Left lung (tissue), 4 donors: ENCODE measurements at regions not wholly inside any gene's neighbourhood (a gene's known extent, or its start where the extent isn't known, plus 50 kb on each side); places are given as distances from the start of the nearest gene placed in this dataset.

Experiments
- ATAC-seq: fragments of 200-7000 bp; cut with Tn5 transposase; one replicate; pipeline ENCODE4 v1.9.1; 2020; ENCODE audit warnings: moderate library complexity
- DNase-seq, 4 donors: peaks; one replicate each; pipeline ENCODE4 v3.0.0-alpha.2; 2013 to 2020
- H3K27ac ChIP-seq, 2 donors: fragments of 200-600 bp; sonication (generic) in 1 of 2; one replicate each; pipeline versions ENCODE4 v1.5.0 to v1.8.0; 2020 to 2021
- H3K27me3 ChIP-seq, 2 donors: fragments of 200-600 bp; sonication (generic) in 1 of 2; one replicate each; pipeline versions ENCODE4 v1.5.0 to v1.8.0; 2020 to 2021
- H3K36me3 ChIP-seq, 2 donors: fragments of 200-600 bp; sonication (generic) in 1 of 2; one replicate each; pipeline versions ENCODE4 v1.5.0 to v1.8.0; 2020 to 2021
- H3K4me1 ChIP-seq, 2 donors: fragments of 200-600 bp; one replicate each; pipeline ENCODE4 v1.8.0; 2021
- H3K4me3 ChIP-seq, 2 donors: fragments of 200-600 bp; sonication (generic) in 1 of 2; one replicate each; pipeline versions ENCODE4 v1.5.0 to v1.8.0; 2020 to 2021; ENCODE audit warnings: mild to moderate bottlenecking in 1 of 2
- H3K9me3 ChIP-seq, 2 donors: fragments of 200-600 bp; sonication (generic) in 1 of 2; one replicate each; pipeline versions ENCODE4 v1.5.0 to v1.8.0; 2020 to 2021
- CTCF ChIP-seq, 2 donors: fragments of 200-600 bp; sonication (generic) in 1 of 2; IDR thresholded peaks; one replicate each; pipeline versions ENCODE4 v1.5.0 to v1.8.0; 2021; ENCODE audit warnings: antibody characterized with exemption in 2 of 2
- intact Hi-C, 2 donors: fragments of 100-400 bp; cut with DNase I; formaldehyde crosslinking; loops; one replicate each; pipeline versions ENCODE4 v1.11.2 to v1.14.2; 2022
- donor health status: DM: no; HTN: yes; CAD: no.
- donor health status: DM: no; HTN: no; CAD: no.

GRCh38 chr1:10903821-10904220, 107.4 kb upstream of the CASZ1 start:
- Histone ChIP-seq H3K9me3 (no peaks in the 10 kb centered on the region), H3K27me3 (peaks cover 0 to 22% of the 10 kb centered on the region in 2 donors), H3K4me3 (no peak overlapping the region), H3K4me1 (peaks cover 6 to 18% of the 10 kb centered on the region in 2 donors), H3K36me3 (no peaks in the 10 kb centered on the region), H3K27ac (no peak overlapping the region)
- intact Hi-C loops, result no loop called here
- no peak for TF ChIP-seq CTCF (IDR thresholded peaks at IDR 0.05)
- DNase-seq (no peak), ATAC-seq (no peak)

GRCh38 chr1:10904396-10905358, 107.8 kb upstream of the TARDBP start:
- H3K4me3 ChIP-seq, result no peak overlapping the region
- TF ChIP-seq CTCF (IDR thresholded peaks at IDR 0.05), result no peak
- DNase-seq, result peak in 3 of 4 donors; percentile 54 to 88 (median 68)
- ATAC-seq, result peak; percentile 13
- intact Hi-C loops, result no loop called here
- H3K4me1 ChIP-seq, result peaks cover 6 to 18% of the 10 kb centered on the region in 2 donors
- peaks cover 0 to 16% of the 10 kb centered on the region in 2 donors for H3K27me3 ChIP-seq
- no peak overlapping the region for H3K27ac ChIP-seq
- H3K9me3 ChIP-seq, result no peaks in the 10 kb centered on the region
- H3K36me3 ChIP-seq, result no peaks in the 10 kb centered on the region

DNA sequence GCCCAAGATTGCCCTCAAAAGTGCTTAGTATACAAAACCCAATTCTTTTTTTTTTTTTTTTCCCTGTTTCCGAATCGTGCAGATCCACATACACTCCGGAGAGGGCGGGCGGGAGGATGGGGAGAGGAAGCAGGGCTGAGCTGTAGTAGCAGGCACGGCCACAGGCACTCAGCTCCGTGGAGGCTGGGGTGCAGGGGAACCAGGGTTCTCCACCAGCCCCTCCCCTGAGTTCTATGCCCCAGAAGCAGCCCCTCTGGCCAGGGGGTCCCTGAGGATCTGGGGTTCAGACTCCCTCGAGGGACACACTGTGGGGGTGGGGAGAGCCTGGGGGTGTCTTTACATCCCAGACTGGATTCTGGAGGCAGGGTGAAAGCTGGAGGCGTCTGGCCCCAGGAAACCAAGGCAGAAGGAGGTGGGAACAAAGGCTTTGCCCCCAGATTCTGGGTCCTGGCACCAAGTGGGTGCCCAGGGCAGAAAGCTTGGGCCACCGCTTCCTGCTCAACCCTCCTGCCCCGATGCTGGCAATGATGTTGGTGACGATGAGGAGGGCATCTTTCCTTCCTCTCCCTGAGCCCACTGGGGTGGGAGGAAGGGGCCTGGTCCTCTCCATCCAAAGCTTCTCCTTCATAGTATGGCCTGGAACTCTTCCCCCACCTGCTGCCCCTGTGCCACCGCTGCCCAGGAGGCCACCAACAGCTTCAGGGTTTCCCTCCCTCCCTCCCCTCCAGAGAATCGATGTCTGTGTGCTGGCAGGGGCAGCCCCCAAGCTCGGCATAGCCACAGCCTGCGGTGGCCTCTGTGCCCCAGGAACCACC, 106.4 kb upstream of the TARDBP start:
- H3K4me3 ChIP-seq, result no peak overlapping the region
- DNase-seq (no peak), ATAC-seq (no peak)
- no peaks in the 10 kb centered on the region for H3K36me3 ChIP-seq
- H3K27ac ChIP-seq, result no peak overlapping the region
- no peaks in the 10 kb centered on the region for H3K9me3 ChIP-seq
- H3K27me3 ChIP-seq, result peaks cover 0 to 9% of the 10 kb centered on the region in 2 donors
- intact Hi-C loops, result no loop called here
- no peak for TF ChIP-seq CTCF (IDR thresholded peaks at IDR 0.05)
- peaks cover 6 to 18% of the 10 kb centered on the region in 2 donors for H3K4me1 ChIP-seq

DNA sequence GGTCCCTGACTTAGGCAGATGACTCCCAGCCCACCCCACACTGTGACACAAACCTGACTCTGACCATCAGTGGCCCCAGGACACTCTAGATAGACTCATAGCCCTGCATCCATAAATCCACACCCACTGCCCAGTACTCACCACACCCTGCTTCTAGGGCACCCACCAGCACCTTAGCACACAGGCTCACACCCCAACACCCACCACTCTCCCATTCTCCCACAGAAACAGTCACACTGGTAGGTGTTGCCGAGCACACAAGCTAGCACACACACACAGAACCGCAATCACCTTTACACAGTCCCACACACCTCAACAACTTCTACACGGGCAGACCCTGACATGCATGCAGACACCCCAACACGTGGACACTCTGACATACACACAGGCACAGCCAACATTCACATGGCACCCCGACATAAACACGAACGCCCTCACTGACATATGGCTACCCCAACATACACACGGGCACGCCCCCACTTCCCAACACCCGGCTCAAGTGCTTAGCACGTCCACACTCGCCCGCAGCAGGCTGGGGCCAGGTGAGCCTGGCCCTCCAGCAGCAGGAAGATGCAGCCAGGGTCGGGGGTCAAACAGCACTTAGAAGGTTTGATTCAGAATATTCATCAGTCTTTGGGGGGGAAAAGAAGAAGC, 105.5 kb upstream of the TARDBP start:
- no peak overlapping the region for H3K4me3 ChIP-seq
- no peak for DNase-seq
- peaks cover 6 to 18% of the 10 kb centered on the region in 2 donors for H3K4me1 ChIP-seq
- no peaks in the 10 kb centered on the region for H3K9me3 ChIP-seq
- peaks cover 0 to 9% of the 10 kb centered on the region in 2 donors for H3K27me3 ChIP-seq
- intact Hi-C loops, result no loop called here
- no peak for ATAC-seq
- no peaks in the 10 kb centered on the region for H3K36me3 ChIP-seq
- H3K27ac ChIP-seq, result no peak overlapping the region
- no peak for TF ChIP-seq CTCF (IDR thresholded peaks at IDR 0.05)
